ENCODE measurements at regions not wholly inside any gene's neighbourhood (a gene's known extent, or its start where the extent isn't known, plus 50 kb on each side); places are given as distances from the start of the nearest gene placed in this dataset.

DNA sequence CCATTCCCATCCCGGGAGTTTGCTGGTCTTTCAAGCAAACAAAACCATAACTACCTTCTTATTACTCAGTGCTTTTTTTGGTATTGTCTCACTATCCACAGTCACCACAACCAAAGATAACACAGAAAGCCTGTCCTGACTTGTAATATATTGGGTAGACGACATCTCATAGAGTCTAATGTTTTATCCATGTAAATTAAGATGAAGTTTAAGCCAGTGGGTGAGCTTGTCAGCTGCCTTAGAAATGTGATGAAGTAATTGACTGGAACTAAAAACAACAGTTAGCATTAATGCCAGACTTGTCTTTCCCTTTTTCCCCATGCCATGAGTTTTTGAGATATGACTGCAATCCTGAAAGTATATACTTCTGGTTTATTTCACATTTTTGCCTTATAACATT lies 282.7 kb upstream of the PRDM1 start:
- ChIA-PET POLR2A (no interaction called here), CTCF (interaction anchor here (0.6 to 0.8 kb wide), 2 partner anchors 421 to 432 kb away, joined by 3 read pairs; no protein-coding TSS in a partner anchor)
- Histone ChIP-seq H3K4me3 (ENCODE audit: low read depth, low read length) (no peak overlapping the region), H3K36me3 (ENCODE audit: control insufficient read depth in 2 of 2, insufficient read depth in 1 of 2, low read length in 2 of 2) (no peaks in the 10 kb centered on the region), H3K9me3 (ENCODE audit: control insufficient read depth, insufficient read depth, low read depth, low read length) (no peaks in the 10 kb centered on the region), H3K27ac (ENCODE audit: extremely low read depth, low read depth, low read length) (no peak overlapping the region), H3K4me1 (ENCODE audit: control insufficient read depth, insufficient read depth, low read length) (no peaks in the 10 kb centered on the region)
- TF ChIP-seq ZNF202 (tag by site-specific recombination; IDR thresholded peaks at IDR 0.05; ENCODE audit: borderline replicate concordance) (no peak), ZNF747 (tag by site-specific recombination; IDR thresholded peaks at IDR 0.05) (no peak), EGR2 (tag by site-specific recombination; IDR thresholded peaks at IDR 0.05; ENCODE audit: low read depth) (no peak), ZNF23 (tag by site-specific recombination; IDR thresholded peaks at IDR 0.05; ENCODE audit: borderline replicate concordance) (no peak), ZNF211 (tag by site-specific recombination; IDR thresholded peaks at IDR 0.05; ENCODE audit: low read depth) (no peak), ZNF701 (tag by site-specific recombination; IDR thresholded peaks at IDR 0.05) (no peak), ZBTB48 (tag by site-specific recombination; IDR thresholded peaks at IDR 0.05) (no peak), MYNN (tag by site-specific recombination; IDR thresholded peaks at IDR 0.05; ENCODE audit: borderline replicate concordance) (no peak), ZNF548 (tag by site-specific recombination; IDR thresholded peaks at IDR 0.05) (no peak), ZXDB (tag by site-specific recombination; IDR thresholded peaks at IDR 0.05) (no peak), ZNF155 (tag by site-specific recombination; IDR thresholded peaks at IDR 0.05) (no peak)
- TF ChIP-seq, protein P1, sequence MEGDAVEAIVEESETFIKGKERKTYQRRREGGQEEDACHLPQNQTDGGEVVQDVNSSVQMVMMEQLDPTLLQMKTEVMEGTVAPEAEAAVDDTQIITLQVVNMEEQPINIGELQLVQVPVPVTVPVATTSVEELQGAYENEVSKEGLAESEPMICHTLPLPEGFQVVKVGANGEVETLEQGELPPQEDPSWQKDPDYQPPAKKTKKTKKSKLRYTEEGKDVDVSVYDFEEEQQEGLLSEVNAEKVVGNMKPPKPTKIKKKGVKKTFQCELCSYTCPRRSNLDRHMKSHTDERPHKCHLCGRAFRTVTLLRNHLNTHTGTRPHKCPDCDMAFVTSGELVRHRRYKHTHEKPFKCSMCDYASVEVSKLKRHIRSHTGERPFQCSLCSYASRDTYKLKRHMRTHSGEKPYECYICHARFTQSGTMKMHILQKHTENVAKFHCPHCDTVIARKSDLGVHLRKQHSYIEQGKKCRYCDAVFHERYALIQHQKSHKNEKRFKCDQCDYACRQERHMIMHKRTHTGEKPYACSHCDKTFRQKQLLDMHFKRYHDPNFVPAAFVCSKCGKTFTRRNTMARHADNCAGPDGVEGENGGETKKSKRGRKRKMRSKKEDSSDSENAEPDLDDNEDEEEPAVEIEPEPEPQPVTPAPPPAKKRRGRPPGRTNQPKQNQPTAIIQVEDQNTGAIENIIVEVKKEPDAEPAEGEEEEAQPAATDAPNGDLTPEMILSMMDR (tag by site-specific recombination; IDR thresholded peaks at IDR 0.05): no peak
- TF ChIP-seq, protein P2, sequence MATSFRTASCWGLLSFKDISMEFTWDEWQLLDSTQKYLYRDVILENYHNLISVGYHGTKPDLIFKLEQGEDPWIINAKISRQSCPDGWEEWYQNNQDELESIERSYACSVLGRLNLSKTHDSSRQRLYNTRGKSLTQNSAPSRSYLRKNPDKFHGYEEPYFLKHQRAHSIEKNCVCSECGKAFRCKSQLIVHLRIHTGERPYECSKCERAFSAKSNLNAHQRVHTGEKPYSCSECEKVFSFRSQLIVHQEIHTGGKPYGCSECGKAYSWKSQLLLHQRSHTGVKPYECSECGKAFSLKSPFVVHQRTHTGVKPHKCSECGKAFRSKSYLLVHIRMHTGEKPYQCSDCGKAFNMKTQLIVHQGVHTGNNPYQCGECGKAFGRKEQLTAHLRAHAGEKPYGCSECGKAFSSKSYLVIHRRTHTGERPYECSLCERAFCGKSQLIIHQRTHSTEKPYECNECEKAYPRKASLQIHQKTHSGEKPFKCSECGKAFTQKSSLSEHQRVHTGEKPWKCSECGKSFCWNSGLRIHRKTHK (tag by site-specific recombination; IDR thresholded peaks at IDR 0.05): no peak

DNA sequence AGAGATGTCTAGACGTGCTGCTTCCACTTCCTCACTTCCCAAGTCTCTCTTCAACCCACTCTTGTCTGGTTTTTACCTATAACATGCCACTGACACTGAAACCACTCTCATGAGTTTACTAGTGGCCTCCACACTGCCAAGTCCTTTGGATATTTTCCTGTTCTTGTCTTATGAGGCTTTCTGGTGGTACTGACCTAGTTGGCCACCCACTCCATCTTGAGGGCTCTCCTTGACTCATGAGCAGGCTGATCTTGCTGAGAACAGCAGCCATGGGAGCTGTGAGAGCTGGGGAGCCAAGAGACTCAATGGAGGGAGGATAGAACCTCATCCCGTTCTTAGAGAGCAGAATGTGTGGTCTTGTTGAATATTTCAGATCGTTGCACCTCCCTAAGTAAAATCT lies 283.4 kb upstream of the PRDM1 start:
- no peak for TF ChIP-seq BCL11A (tag by site-specific recombination; IDR thresholded peaks at IDR 0.05; ENCODE audit: low read depth)
- TF ChIP-seq, protein P3, sequence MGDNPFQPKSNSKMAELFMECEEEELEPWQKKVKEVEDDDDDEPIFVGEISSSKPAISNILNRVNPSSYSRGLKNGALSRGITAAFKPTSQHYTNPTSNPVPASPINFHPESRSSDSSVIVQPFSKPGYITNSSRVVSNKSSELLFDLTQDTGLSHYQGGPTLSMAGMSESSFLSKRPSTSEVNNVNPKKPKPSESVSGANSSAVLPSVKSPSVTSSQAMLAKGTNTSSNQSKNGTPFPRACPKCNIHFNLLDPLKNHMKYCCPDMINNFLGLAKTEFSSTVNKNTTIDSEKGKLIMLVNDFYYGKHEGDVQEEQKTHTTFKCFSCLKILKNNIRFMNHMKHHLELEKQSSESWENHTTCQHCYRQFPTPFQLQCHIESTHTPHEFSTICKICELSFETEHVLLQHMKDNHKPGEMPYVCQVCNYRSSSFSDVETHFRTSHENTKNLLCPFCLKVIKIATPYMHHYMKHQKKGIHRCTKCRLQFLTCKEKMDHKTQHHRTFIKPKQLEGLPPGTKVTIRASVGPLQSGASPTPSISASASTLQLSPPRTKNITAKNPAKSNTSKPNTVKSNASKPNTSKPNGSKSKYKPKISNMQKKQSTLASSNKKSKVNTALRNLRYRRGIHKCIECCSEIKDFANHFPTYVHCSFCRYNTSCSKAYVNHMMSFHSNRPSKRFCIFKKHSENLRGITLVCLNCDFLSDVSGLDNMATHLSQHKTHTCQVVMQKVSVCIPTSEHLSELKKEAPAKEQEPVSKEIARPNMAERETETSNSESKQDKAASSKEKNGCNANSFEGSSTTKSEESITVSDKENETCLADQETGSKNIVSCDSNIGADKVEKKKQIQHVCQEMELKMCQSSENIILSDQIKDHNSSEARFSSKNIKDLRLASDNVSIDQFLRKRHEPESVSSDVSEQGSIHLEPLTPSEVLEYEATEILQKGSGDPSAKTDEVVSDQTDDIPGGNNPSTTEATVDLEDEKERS (tag by site-specific recombination; IDR thresholded peaks at IDR 0.05): no peak
- TF ChIP-seq, protein P4, sequence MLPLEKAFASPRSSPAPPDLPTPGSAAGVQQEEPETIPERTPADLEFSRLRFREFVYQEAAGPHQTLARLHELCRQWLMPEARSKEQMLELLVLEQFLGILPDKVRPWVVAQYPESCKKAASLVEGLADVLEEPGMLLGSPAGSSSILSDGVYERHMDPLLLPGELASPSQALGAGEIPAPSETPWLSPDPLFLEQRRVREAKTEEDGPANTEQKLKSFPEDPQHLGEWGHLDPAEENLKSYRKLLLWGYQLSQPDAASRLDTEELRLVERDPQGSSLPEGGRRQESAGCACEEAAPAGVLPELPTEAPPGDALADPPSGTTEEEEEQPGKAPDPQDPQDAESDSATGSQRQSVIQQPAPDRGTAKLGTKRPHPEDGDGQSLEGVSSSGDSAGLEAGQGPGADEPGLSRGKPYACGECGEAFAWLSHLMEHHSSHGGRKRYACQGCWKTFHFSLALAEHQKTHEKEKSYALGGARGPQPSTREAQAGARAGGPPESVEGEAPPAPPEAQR (tag by site-specific recombination; IDR thresholded peaks at IDR 0.05): no peak
- no peak for TF ChIP-seq ZNF184 (tag by site-specific recombination; IDR thresholded peaks at IDR 0.05)
- no peak for TF ChIP-seq ZNF202 (tag by site-specific recombination; IDR thresholded peaks at IDR 0.05; ENCODE audit: borderline replicate concordance)
- TF ChIP-seq, protein P5, sequence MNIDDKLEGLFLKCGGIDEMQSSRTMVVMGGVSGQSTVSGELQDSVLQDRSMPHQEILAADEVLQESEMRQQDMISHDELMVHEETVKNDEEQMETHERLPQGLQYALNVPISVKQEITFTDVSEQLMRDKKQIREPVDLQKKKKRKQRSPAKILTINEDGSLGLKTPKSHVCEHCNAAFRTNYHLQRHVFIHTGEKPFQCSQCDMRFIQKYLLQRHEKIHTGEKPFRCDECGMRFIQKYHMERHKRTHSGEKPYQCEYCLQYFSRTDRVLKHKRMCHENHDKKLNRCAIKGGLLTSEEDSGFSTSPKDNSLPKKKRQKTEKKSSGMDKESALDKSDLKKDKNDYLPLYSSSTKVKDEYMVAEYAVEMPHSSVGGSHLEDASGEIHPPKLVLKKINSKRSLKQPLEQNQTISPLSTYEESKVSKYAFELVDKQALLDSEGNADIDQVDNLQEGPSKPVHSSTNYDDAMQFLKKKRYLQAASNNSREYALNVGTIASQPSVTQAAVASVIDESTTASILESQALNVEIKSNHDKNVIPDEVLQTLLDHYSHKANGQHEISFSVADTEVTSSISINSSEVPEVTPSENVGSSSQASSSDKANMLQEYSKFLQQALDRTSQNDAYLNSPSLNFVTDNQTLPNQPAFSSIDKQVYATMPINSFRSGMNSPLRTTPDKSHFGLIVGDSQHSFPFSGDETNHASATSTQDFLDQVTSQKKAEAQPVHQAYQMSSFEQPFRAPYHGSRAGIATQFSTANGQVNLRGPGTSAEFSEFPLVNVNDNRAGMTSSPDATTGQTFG (tag by site-specific recombination; IDR thresholded peaks at IDR 0.05; ENCODE audit: borderline replicate concordance): no peak
- TF ChIP-seq ZNF37A (tag by site-specific recombination; IDR thresholded peaks at IDR 0.05): no peak
- no peak for TF ChIP-seq ZNF624 (tag by site-specific recombination; IDR thresholded peaks at IDR 0.05)
- TF ChIP-seq KLF10 (tag by site-specific recombination; IDR thresholded peaks at IDR 0.05): no peak
- TF ChIP-seq ZNF510 (tag by site-specific recombination; IDR thresholded peaks at IDR 0.05; ENCODE audit: insufficient replicate concordance): no peak
- TF ChIP-seq ZNF23 (tag by site-specific recombination; IDR thresholded peaks at IDR 0.05; ENCODE audit: borderline replicate concordance): no peak
- TF ChIP-seq, protein P6, sequence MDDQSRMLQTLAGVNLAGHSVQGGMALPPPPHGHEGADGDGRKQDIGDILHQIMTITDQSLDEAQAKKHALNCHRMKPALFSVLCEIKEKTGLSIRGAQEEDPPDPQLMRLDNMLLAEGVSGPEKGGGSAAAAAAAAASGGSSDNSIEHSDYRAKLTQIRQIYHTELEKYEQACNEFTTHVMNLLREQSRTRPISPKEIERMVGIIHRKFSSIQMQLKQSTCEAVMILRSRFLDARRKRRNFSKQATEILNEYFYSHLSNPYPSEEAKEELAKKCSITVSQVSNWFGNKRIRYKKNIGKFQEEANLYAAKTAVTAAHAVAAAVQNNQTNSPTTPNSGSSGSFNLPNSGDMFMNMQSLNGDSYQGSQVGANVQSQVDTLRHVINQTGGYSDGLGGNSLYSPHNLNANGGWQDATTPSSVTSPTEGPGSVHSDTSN (CRISPR knock-in tag; IDR thresholded peaks at IDR 0.05): no peak
- Histone ChIP-seq H3K4me1 (ENCODE audit: control insufficient read depth, insufficient read depth, low read length) (no peaks in the 10 kb centered on the region), H3K4me3 (ENCODE audit: low read depth, low read length) (no peak overlapping the region), H3K36me3 (ENCODE audit: control insufficient read depth in 2 of 2, insufficient read depth in 1 of 2, low read length in 2 of 2) (no peaks in the 10 kb centered on the region), H3K9me3 (ENCODE audit: control insufficient read depth, insufficient read depth, low read depth, low read length) (no peaks in the 10 kb centered on the region), H3K27ac (ENCODE audit: extremely low read depth, low read depth, low read length) (no peak overlapping the region)
- CTCF ChIA-PET: interaction anchor here (0.8 kb wide), 1 partner anchor 421 kb away, joined by 3 read pairs; no protein-coding TSS in a partner anchor
- POLR2A ChIA-PET: no interaction called here
